ENCODE measurements at regions not wholly inside any gene's neighbourhood (a gene's known extent, or its start where the extent isn't known, plus 50 kb on each side); places are given as distances from the start of the nearest gene placed in this dataset.
A peak's percentile ranks its signal among the peaks of the same experiment; 100 is the strongest.
"Not testable (repeated sequence)": the region's sequence is repeated elsewhere in the genome, so short reads cannot be mapped to it uniquely, and the experiment has no call there.

DNA sequence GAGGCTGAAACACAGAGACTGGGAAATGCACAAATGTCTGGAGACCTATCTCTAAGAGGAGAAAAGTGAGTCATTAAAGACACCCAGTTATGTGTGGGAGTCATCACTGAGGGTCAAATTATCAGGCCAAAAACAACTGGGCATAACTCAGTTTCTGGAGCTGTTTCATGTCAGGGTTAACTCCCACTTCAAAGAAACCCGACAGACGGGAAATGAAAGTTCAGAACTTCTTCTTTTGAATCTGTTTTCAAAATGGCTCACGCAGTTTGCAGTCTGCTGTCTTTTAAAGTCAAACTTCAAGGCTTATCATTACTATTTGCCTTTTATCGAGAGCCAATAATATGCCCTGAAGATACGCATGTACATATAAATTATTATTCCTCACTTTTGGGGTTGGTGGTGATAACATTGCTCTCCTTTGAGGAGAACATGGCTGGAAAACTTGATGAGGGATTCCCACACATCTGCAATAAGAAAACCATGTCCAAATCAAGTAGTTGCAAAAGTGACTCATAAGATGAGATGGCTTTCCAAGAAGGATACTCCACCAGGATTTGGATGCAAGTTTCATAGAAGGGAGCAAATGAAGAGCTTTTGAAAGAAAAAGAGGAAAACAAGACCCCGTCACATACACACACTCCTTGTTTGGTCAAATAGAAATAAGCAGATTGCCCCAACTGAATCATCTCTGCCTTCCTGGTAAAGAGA, 341.4 kb downstream of the ADAMTS20 start:
- Histone ChIP-seq H3K4me3 (ENCODE audit: low read length in 2 of 2) (no peak overlapping the region), H3K27me3 (ENCODE audit: insufficient read depth, low read length) (no peaks in the 10 kb centered on the region), H3K36me3 (ENCODE audit: insufficient read depth, low read length) (no peaks in the 10 kb centered on the region), H3K4me1 (ENCODE audit: insufficient read depth, low read length) (no peaks in the 10 kb centered on the region), H3K27ac (ENCODE audit: low read depth, low read length) (no peak overlapping the region), H3K9me3 (ENCODE audit: control insufficient read depth in 1 of 2, low read length in 2 of 2) (no peaks in the 10 kb centered on the region)
- Mint-ChIP-seq H3K27me3 (no peaks in the 10 kb centered on the region), H3K27ac (no peak overlapping the region), H3K36me3 (no peaks in the 10 kb centered on the region), H3K9me3 (peaks cover 0 to 4% (median 0%) of the 10 kb centered on the region in 8 donors), H3K4me1 (peaks cover 0 to 6% (median 0%) of the 10 kb centered on the region in 4 donors), H3K4me3 (peak overlapping the region in 1 of 8 donors; percentile 20)
- CTCF ChIA-PET (ENCODE audit: partially characterized antibody) = no interaction called here
- no peak for DNase-seq
- intact Hi-C loops (cut with micrococcal nuclease) = no loop called here
- POLR2A ChIA-PET (ENCODE audit: partially characterized antibody) = no interaction called here

DNA sequence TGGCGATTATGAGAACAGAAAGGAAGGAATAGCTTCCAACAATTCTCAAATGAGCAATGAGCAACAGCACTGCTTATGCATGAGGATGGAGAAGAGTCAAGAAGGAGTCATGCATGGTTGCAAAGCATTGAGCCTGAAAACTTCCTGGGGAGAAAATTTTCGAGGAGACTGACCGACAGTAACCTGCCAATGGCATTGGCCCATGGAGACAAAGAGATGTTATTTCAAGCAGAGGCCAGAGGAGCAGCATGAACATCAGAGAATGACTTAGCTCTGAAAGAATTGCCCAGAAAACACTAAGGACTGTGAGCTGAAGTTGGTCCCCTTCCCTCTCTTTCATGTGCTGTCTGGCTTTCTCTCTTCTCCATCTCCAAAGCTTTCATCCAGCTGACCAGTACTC, 343.4 kb downstream of the ADAMTS20 start:
- Mint-ChIP-seq H3K27ac (no peak overlapping the region), H3K36me3 (no peaks in the 10 kb centered on the region), H3K27me3 (no peaks in the 10 kb centered on the region), H3K4me3 (no peak overlapping the region), H3K9me3 (peaks cover 0 to 4% (median 0%) of the 10 kb centered on the region in 8 donors), H3K4me1 (peaks cover 0 to 6% (median 0%) of the 10 kb centered on the region in 4 donors)
- Histone ChIP-seq H3K36me3 (ENCODE audit: insufficient read depth, low read length) (no peaks in the 10 kb centered on the region), H3K27me3 (ENCODE audit: insufficient read depth, low read length) (no peaks in the 10 kb centered on the region), H3K9me3 (ENCODE audit: control insufficient read depth in 1 of 2, low read length in 2 of 2) (no peaks in the 10 kb centered on the region), H3K4me3 (ENCODE audit: low read length in 2 of 2) (no peak overlapping the region), H3K4me1 (ENCODE audit: insufficient read depth, low read length) (no peaks in the 10 kb centered on the region), H3K27ac (ENCODE audit: low read depth, low read length) (no peak overlapping the region)
- intact Hi-C loops (cut with micrococcal nuclease) = no loop called here
- ChIA-PET CTCF (ENCODE audit: partially characterized antibody) (no interaction called here), POLR2A (ENCODE audit: partially characterized antibody) (no interaction called here)
- no peak for DNase-seq

DNA sequence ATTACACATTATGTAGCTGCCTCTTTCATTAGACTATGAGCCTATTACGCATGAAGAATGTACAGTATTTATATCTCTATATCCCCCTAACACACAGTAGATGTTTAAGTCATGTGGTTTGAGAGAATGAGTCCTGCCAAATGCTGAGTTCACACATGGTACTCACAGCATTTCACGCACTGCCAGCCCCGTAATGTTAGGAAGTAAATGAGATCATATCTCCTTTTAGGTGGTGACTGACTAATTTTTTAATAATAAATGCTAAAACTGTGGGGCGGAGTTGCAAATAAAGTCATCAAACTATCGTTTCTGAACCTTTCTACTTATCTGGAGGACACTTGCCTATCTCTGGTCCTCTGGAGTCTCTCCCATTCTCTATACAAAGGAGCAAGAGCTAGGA, 343.8 kb downstream of the ADAMTS20 start:
- H3K27ac ChIP-seq (ENCODE audit: low read depth, low read length) = no peak overlapping the region
- intact Hi-C loops (cut with micrococcal nuclease) = no loop called here
- ChIA-PET CTCF (ENCODE audit: partially characterized antibody) (no interaction called here), POLR2A (ENCODE audit: partially characterized antibody) (no interaction called here)
- Mint-ChIP-seq H3K4me1 (peaks cover 0 to 6% (median 0%) of the 10 kb centered on the region in 4 donors), H3K4me3 (no peak overlapping the region), H3K9me3 (peaks cover 0 to 4% (median 0%) of the 10 kb centered on the region in 8 donors), H3K27ac (no peak overlapping the region), H3K27me3 (no peaks in the 10 kb centered on the region), H3K36me3 (no peaks in the 10 kb centered on the region)
- H3K4me3 ChIP-seq (ENCODE audit: low read length in 2 of 2) = no peak overlapping the region
- no peaks in the 10 kb centered on the region for H3K36me3 ChIP-seq (ENCODE audit: insufficient read depth, low read length)
- H3K27me3 ChIP-seq (ENCODE audit: insufficient read depth, low read length) = no peaks in the 10 kb centered on the region
- no peaks in the 10 kb centered on the region for H3K9me3 ChIP-seq (ENCODE audit: control insufficient read depth in 1 of 2, low read length in 2 of 2)
- no peak for DNase-seq
- H3K4me1 ChIP-seq (ENCODE audit: insufficient read depth, low read length) = no peaks in the 10 kb centered on the region

GRCh38 chr12:43206396-43206795, 345.6 kb downstream of the ADAMTS20 start:
- H3K4me3 Mint-ChIP-seq = no peak overlapping the region
- H3K36me3 Mint-ChIP-seq = no peaks in the 10 kb centered on the region
- H3K27me3 Mint-ChIP-seq = no peaks in the 10 kb centered on the region
- Histone ChIP-seq H3K27ac (ENCODE audit: low read depth, low read length) (no peak overlapping the region), H3K4me3 (ENCODE audit: low read length in 2 of 2) (no peak overlapping the region), H3K36me3 (ENCODE audit: insufficient read depth, low read length) (no peaks in the 10 kb centered on the region), H3K27me3 (ENCODE audit: insufficient read depth, low read length) (no peaks in the 10 kb centered on the region), H3K4me1 (ENCODE audit: insufficient read depth, low read length) (no peaks in the 10 kb centered on the region), H3K9me3 (ENCODE audit: control insufficient read depth in 1 of 2, low read length in 2 of 2) (no peaks in the 10 kb centered on the region)
- peaks cover 0 to 6% (median 0%) of the 10 kb centered on the region in 4 donors for H3K4me1 Mint-ChIP-seq
- intact Hi-C loops (cut with micrococcal nuclease) = no loop called here
- POLR2A ChIA-PET (ENCODE audit: partially characterized antibody) = no interaction called here
- no peak overlapping the region for H3K27ac Mint-ChIP-seq
- DNase-seq = no peak
- CTCF ChIA-PET (ENCODE audit: partially characterized antibody) = no interaction called here
- peaks cover 0 to 6% (median 1%) of the 10 kb centered on the region in 8 donors for H3K9me3 Mint-ChIP-seq

DNA sequence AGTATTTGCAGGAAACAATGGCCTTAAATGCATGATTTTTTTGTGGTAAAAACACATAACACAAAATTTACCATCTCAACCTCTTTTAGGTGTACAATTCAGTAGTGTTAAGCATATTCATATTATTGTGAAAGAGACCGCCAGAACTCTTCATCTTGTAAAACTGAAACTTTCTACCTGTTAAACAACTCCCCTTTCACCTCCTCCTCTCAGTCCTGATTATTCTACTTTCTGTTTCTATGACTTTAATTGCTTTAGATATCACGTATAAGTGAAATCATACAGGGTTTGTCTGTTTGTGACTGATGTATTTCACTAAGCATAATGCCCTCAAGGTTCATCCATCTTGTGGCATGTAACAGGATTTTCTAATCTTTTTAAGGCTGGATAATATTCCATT, 353.4 kb downstream of the ADAMTS20 start:
- Mint-ChIP-seq H3K4me1 (no peaks in the 10 kb centered on the region), H3K9me3 (peaks cover 0 to 8% (median 2%) of the 10 kb centered on the region in 8 donors), H3K4me3 (no peak overlapping the region), H3K27ac (no peak overlapping the region), H3K27me3 (no peaks in the 10 kb centered on the region), H3K36me3 (no peaks in the 10 kb centered on the region)
- Histone ChIP-seq H3K36me3 (ENCODE audit: insufficient read depth, low read length) (no peaks in the 10 kb centered on the region), H3K27me3 (ENCODE audit: insufficient read depth, low read length) (no peaks in the 10 kb centered on the region), H3K9me3 (ENCODE audit: control insufficient read depth in 1 of 2, low read length in 2 of 2) (no peaks in the 10 kb centered on the region), H3K4me3 (ENCODE audit: low read length in 2 of 2) (no peak overlapping the region), H3K4me1 (ENCODE audit: insufficient read depth, low read length) (no peaks in the 10 kb centered on the region), H3K27ac (ENCODE audit: low read depth, low read length) (no peak overlapping the region)
- CTCF ChIA-PET (ENCODE audit: partially characterized antibody) = no interaction called here
- intact Hi-C loops (cut with micrococcal nuclease) = no loop called here
- POLR2A ChIA-PET (ENCODE audit: partially characterized antibody) = no interaction called here
- DNase-seq = no peak

GRCh38 chr12:43196268-43196907, 355.6 kb downstream of the ADAMTS20 start:
- intact Hi-C loops (cut with micrococcal nuclease) = no loop called here
- Mint-ChIP-seq H3K27me3 (no peaks in the 10 kb centered on the region), H3K36me3 (no peaks in the 10 kb centered on the region), H3K4me1 (no peaks in the 10 kb centered on the region), H3K27ac (no peak overlapping the region), H3K9me3 (peaks cover 0 to 7% (median 2%) of the 10 kb centered on the region in 8 donors), H3K4me3 (no peak overlapping the region)
- POLR2A ChIA-PET (ENCODE audit: partially characterized antibody) = no interaction called here
- no peaks in the 10 kb centered on the region for H3K27me3 ChIP-seq (ENCODE audit: insufficient read depth, low read length)
- CTCF ChIA-PET (ENCODE audit: partially characterized antibody) = no interaction called here
- H3K27ac ChIP-seq (ENCODE audit: low read depth, low read length) = no peak overlapping the region
- no peak for DNase-seq
- H3K9me3 ChIP-seq (ENCODE audit: control insufficient read depth in 1 of 2, low read length in 2 of 2) = no peaks in the 10 kb centered on the region
- no peak overlapping the region for H3K4me3 ChIP-seq (ENCODE audit: low read length in 2 of 2)
- H3K4me1 ChIP-seq (ENCODE audit: insufficient read depth, low read length) = no peaks in the 10 kb centered on the region
- H3K36me3 ChIP-seq (ENCODE audit: insufficient read depth, low read length) = no peaks in the 10 kb centered on the region

GRCh38 chr12:43193096-43193495, 358.9 kb downstream of the ADAMTS20 start:
- POLR2A ChIA-PET (ENCODE audit: partially characterized antibody); H3K4me3 ChIP-seq (ENCODE audit: low read length in 2 of 2); H3K27ac Mint-ChIP-seq; intact Hi-C loops (cut with micrococcal nuclease); H3K4me3 Mint-ChIP-seq; H3K36me3 ChIP-seq (ENCODE audit: insufficient read depth, low read length); H3K9me3 ChIP-seq (ENCODE audit: control insufficient read depth in 1 of 2, low read length in 2 of 2); H3K36me3 Mint-ChIP-seq; H3K27me3 Mint-ChIP-seq; H3K4me1 ChIP-seq (ENCODE audit: insufficient read depth, low read length); H3K27me3 ChIP-seq (ENCODE audit: insufficient read depth, low read length); DNase-seq; H3K27ac ChIP-seq (ENCODE audit: low read depth, low read length); CTCF ChIA-PET (ENCODE audit: partially characterized antibody); H3K4me1 Mint-ChIP-seq: not testable (repeated sequence)
- H3K9me3 Mint-ChIP-seq = peaks cover 3 to 12% (median 6%) of the 10 kb centered on the region in 8 donors

Measured in CD4-positive, alpha-beta memory T cell (primary cell).